BE2C (cell line): ENCODE measurements at regions not wholly inside any gene's neighbourhood (a gene's known extent, or its start where the extent isn't known, plus 50 kb on each side); places are given as distances from the start of the nearest gene placed in this dataset.

ENCODE experiments used
- DNase-seq: peaks from one replicate; pipeline ENCODE4 v3.0.0-alpha.2; 2020
- H3K27me3 ChIP-seq: fragments of 250-450 bp; sonication (Bioruptor Pico); 2 replicates; pipeline ENCODE4 v1.5.1; 2020; ENCODE audit warnings: mild to moderate bottlenecking
- H3K36me3 ChIP-seq: fragments of 250-450 bp; sonication (Bioruptor Pico); 2 replicates; pipeline ENCODE4 v1.5.1; 2020; ENCODE audit warnings: mild to moderate bottlenecking
- H3K4me1 ChIP-seq: fragments of 250-450 bp; sonication (Bioruptor Pico); 2 replicates; pipeline ENCODE4 v1.5.1; 2020
- H3K4me3 ChIP-seq: 2 replicates; pipeline ENCODE4 v1.5.1; 2011; ENCODE audit warnings: low read depth, low read length
- H3K9me3 ChIP-seq: fragments of 250-450 bp; sonication (Bioruptor Pico); 2 replicates; pipeline ENCODE4 v1.5.1; 2020
- CTCF ChIP-seq: IDR thresholded peaks from 2 replicates; pipeline ENCODE4 v1.5.1; 2012; ENCODE audit warnings: mild to moderate bottlenecking, low read depth, low read length

- no peak for TF ChIP-seq CTCF
- no peak for DNase-seq
- H3K27me3 ChIP-seq, result peaks cover 9% of the 10 kb centered on the region
- no peaks in the 10 kb centered on the region for H3K9me3 ChIP-seq
- H3K36me3 ChIP-seq, result no peaks in the 10 kb centered on the region
- H3K4me3 ChIP-seq, result no peak overlapping the region
- no peaks in the 10 kb centered on the region for H3K4me1 ChIP-seq
Observed at GRCh38 chr6:150717419-150717818, 117.7 kb downstream of the PLEKHG1 start.

- Histone ChIP-seq H3K36me3 (no peaks in the 10 kb centered on the region), H3K4me1 (no peaks in the 10 kb centered on the region), H3K4me3 (no peak overlapping the region), H3K27me3 (peaks cover 16% of the 10 kb centered on the region), H3K9me3 (no peaks in the 10 kb centered on the region)
- TF ChIP-seq CTCF, result no peak
- no peak for DNase-seq
Observed at GRCh38 chr6:150719099-150719766, 119.5 kb downstream of the PLEKHG1 start.

- H3K27me3 ChIP-seq, result peaks cover 16% of the 10 kb centered on the region
- H3K36me3 ChIP-seq, result no peaks in the 10 kb centered on the region
- H3K4me1 ChIP-seq, result no peaks in the 10 kb centered on the region
- H3K4me3 ChIP-seq, result no peak overlapping the region
- DNase-seq, result no peak
- no peak for TF ChIP-seq CTCF
- H3K9me3 ChIP-seq, result no peaks in the 10 kb centered on the region
Observed at GRCh38 chr6:150719831-150720230, 120.1 kb downstream of the PLEKHG1 start.

GRCh38 chr6:150720774-150721233, 121.1 kb downstream of the PLEKHG1 start:
- TF ChIP-seq CTCF, result no peak
- H3K4me3 ChIP-seq, result no peak overlapping the region
- H3K9me3 ChIP-seq, result no peaks in the 10 kb centered on the region
- H3K36me3 ChIP-seq, result no peaks in the 10 kb centered on the region
- peaks cover 16% of the 10 kb centered on the region for H3K27me3 ChIP-seq
- DNase-seq, result no peak
- H3K4me1 ChIP-seq, result no peaks in the 10 kb centered on the region

- no peak for DNase-seq
- Histone ChIP-seq H3K27me3 (peaks cover 16% of the 10 kb centered on the region), H3K9me3 (no peaks in the 10 kb centered on the region), H3K4me1 (no peaks in the 10 kb centered on the region), H3K4me3 (no peak overlapping the region), H3K36me3 (no peaks in the 10 kb centered on the region)
- TF ChIP-seq CTCF, result no peak
Observed at GRCh38 chr6:150721418-150722266, 122.0 kb downstream of the PLEKHG1 start.
